Stimulated activated CD4-positive, alpha-beta T cell treated with anti-CD3 and anti-CD28 coated beads, TNF-alpha, amount 100 ng/mL, for 24 hours (primary cell): ENCODE measurements at regions not wholly inside any gene's neighbourhood (a gene's known extent, or its start where the extent isn't known, plus 50 kb on each side); places are given as distances from the start of the nearest gene placed in this dataset.

Source experiments
- DNase-seq, 3 experiments: peaks; one replicate each; pipeline ENCODE4 v3.0.0-alpha.2; 2020; ENCODE audit warnings: low read depth in 3 of 3

GRCh38 chr16:85422632-85423550 is 190.2 kb upstream of the GSE1 start:
- DNase-seq, result no peak

GRCh38 chr16:85423631-85424030 is 189.5 kb upstream of the GSE1 start:
- no peak for DNase-seq

- DNase-seq, result no peak
These were observed 188.7 kb upstream of the GSE1 start for GRCh38 chr16:85424260-85425073.

DNA sequence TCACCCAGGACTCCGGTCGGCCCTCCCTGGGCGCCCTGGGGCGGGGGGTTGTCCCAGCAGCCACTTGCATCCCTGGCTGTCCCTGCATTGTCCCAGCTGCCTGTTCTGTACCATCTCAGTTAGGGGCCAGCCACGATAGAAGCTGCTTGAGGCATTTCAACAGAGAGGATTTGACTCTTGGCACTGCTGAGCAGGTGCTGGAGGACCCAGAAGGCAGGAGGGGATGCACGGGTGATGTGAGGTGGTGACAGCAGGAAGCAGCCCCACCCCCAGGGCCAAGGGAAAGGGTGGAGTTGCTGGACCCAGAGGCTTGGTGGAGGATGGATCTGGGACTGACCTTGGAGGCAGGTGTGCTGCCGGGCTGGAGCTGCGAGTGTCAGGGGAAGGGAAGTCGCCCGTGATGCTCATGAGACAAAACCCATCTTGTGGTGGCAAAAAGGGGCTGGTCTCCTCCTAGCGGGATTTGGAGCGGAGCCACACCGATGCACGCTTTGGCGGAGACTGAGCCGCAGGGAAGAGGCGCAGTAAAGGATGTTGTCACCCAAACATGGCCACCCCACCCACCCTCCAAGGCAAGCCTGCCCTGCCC is 188.0 kb upstream of the GSE1 start:
- DNase-seq, result no peak

DNA sequence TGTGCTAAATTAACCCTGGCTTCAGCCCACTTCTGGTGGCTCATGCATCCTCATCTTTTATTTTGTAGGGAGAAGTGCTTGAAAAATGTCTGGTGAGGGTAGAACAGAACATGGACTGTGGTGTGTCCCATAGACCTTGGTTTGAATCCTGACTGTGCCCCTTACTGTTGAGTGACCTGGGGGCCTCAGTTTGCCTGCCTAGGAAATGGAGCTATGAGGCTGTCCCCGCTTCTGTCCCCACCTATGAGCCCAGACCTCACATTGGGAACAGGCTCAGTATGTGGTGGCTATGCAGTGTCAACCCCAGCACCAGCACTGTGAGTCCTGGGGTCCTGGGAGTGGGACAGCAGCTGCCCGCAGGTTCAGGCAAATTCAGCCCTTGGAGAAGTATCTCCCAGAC is 186.3 kb upstream of the GSE1 start:
- DNase-seq, result no peak

GRCh38 chr16:85428168-85428898 is 184.8 kb upstream of the GSE1 start:
- DNase-seq, result peak in 2 of 3 experiments; percentile 25 to 40

DNA sequence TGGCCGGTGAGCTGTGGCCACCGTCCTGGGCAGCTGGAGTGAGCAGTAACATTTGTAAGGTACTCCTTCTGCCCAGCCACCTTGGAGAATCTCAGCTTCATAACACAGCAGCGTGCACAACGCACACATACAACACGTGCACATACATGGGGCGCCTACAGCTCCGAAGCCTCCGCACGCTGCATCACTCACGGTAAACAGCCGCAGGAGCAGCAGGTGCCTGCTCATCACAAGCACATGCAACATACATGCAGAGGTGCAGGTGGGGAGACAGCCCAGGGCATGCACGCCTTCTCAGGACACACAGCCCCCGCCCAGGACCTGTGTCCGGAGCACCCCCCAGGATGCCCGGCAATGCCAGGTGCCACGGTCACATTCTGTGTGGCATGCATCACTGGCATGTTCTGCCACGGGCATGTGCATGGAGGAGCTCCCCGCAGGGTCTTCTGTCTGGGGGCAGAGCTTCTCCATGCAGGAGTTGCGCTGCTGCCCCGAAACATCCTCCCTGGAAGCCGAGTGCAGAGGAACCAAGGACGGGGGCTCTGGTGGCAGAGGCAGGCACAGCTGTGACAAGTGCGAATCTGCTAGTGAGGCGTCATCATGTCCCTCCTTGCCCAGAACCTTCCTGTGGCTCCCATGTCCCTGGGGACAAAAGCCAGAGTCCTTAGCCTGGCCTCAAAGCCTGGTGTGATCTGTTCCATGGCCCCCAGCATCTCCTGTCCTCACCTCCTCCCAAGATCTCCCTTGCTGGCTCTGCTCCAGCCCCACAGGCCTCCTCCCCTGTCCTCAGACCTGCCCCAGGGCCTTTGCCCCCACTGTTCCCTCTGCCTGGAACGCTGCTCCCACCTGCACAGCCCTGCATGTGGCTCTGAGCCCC is 184.0 kb upstream of the GSE1 start:
- DNase-seq, result no peak

DNA sequence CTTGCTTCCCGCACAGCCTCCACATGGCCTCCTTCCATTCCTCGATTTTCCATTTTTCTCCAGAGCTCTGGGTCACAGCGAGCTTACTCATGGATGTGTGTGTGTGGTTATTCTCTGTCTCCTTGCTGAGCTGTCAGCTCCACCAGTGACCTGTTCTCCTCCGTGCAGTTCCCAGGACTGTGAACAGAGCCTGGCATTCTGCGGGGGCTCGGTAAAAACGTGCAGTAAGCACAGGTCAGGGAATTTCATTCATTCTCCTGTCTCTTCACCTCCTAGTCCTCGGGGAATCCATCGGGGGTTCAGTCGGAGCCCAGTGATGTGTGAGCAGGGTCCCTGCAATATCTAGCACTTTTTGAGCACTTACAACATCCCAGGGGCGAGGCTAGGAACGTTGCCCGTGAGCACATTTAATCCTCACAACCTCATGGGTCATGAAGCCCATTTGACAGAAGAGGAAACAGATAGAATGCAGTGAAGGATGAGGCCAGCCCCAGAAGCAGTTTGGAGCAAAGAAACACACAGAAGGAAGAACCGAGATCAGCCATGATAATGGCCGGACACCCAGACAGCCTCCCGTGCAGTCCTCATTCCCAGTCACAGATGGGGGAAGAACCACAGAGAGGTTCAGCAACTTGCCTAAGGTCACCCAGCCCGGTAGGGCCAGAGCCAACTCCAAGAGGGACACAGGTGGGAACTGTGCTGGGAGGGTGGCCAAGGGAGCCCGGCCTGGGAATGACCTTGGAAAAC is 183.2 kb upstream of the GSE1 start:
- DNase-seq, result no peak

DNA sequence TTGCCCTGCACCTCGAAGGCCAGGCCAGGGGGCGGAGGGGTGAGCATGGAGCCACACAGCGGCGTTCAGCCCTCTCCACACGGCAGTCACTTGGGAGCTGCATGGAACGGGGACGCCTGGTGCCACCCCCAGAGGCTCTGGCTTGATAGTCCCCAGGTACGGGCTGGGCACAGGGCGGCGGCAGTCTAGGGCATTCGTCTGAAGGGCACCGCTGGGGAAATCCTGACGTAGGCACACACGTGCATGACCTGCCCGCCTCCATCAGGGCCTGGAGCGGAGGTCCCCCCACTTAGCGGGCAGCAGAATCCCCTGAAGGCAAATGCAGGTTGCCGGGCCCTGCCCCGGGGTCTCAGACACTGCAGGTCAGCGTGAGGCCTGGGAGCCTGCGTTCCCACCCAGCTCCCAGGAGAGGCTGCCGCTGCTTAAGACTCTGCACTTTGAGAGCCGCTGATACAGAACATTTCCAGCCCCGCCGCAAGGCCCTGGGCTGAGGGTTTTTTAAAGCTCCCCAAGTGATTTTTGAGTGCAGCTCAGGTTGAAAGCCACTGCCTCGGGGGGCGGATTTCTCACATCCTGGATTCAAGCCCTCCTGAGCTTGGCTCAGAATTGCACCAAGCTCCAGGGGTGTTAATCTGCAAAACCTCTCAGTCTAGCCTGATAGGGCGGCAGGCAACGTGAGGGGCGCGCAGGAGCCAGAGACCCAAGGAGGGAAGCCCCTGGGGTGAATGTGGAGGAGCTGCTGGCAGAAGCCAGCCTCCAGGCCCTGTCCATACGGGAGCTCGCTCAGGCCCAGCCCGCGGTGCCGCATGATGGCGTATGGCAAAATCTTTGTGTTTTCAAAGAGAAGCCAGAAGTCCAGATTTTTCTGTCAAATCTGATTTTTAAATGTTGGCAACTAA is 182.3 kb upstream of the GSE1 start:
- no peak for DNase-seq

GRCh38 chr16:85431431-85432124 is 181.5 kb upstream of the GSE1 start:
- DNase-seq, result no peak

- no peak for DNase-seq
These were observed 180.5 kb upstream of the GSE1 start for GRCh38 chr16:85432606-85433005.

- DNase-seq, result no peak
These were observed 179.6 kb upstream of the GSE1 start for GRCh38 chr16:85433477-85433876.

DNA sequence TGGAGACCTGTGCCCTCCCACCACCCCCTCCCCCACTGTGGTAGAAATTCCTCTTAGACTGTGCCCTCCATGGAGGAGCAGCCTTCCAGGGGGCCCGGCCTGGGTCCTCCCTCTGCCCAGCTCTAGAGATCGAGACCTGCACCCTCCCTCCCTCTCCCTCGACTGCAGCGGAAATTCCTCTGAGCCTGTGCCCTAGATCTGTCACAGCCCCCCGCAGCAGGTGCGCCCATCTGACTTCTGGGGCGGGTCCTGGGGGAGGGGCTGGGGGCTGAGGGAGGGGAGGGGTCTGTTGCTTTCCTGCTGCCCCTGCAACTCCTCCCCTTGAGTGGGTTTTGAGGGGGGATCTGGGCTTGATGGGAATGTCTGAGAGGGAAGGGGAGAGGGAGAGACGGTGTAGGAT is 177.8 kb upstream of the GSE1 start:
- no peak for DNase-seq

DNA sequence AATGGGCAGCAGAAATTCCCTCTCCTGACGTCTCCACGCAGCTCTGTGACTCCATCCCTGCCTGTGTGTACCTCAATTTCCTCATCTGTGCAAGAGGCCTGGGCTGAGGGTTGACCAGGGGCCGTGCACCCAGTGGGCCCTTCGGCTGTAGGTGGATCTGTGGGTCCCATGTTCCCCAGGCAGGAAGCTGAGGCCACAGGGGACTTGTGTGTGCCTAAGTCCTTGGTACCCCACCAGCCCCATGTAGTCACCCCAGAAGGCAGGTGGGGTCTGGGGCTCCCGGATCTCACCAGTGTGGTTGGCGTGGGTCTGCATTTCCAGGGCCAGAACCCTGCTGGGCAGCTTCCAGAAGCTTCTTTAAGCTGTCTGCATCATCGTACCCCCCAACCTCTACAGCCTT is 177.4 kb upstream of the GSE1 start:
- DNase-seq, result no peak

- no peak for DNase-seq
These were observed 176.9 kb upstream of the GSE1 start for GRCh38 chr16:85436207-85436606.

- DNase-seq, result no peak
These were observed 176.4 kb upstream of the GSE1 start for GRCh38 chr16:85436636-85437165.

DNA sequence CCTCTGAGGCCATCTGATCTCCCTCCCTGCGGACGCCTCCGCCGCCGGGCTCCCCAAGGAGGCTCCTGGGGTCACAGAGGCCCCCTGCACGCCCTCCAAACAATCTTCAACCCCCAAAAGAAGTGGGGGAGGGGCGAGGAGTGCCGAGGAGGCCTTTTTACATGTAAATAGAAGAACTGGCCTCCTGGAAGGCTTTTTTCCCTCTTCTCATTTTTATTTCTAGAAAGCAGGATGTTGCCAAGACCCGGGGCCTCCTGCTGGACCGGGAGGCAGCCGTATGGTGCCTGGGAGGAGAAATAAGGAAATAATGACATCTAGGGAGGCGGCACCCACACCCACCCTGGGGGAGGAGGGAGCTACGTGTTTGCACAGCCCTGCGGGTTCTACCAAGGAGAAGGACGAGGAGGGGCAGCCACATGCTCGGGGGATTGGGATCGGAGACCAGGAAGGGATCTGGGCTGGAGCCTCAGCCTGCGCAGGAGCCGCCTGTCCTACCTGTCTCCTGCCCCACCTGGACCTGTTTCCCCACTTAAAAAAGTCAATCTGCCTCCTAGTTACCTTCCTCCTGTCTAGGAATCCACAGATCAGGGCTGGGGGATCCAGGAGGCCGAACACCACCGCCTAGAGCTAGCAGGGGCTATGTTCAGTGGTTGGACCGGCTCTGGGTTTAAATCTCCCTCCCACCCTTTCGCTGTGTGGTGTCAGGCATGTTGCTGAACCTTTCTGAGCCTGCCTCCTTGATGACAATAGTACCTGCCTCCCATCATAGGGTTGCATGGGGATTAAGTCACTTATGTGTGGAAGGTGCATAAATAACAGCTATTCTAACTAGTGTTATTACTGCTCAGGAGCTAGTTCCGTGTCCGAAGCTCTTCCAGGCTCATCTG is 175.7 kb upstream of the GSE1 start:
- DNase-seq, result no peak
